ENCODE measurements at regions not wholly inside any gene's neighbourhood (a gene's known extent, or its start where the extent isn't known, plus 50 kb on each side); places are given as distances from the start of the nearest gene placed in this dataset.
"Not testable (repeated sequence)": the region's sequence is repeated elsewhere in the genome, so short reads cannot be mapped to it uniquely, and the experiment has no call there.

- H3K4me3 ChIP-seq (ENCODE audit: control insufficient read depth in 1 of 7, extremely low read depth in 1 of 7, insufficient read depth in 4 of 7, low read depth in 2 of 7, low read length in 6 of 7); H3K36me3 ChIP-seq (ENCODE audit: control insufficient read depth in 4 of 4, insufficient read depth in 4 of 4, low read length in 3 of 4); CTCF ChIA-PET; H3K27me3 ChIP-seq (replicated peaks in 2 of 5; ENCODE audit: control insufficient read depth in 4 of 5, insufficient read depth in 5 of 5, low read length in 4 of 5); H3K4me1 ChIP-seq (ENCODE audit: control extremely low read depth in 1 of 4, control insufficient read depth in 4 of 4, insufficient read depth in 4 of 4, low read length in 3 of 4); DNase-seq; H3K9me3 ChIP-seq (ENCODE audit: control extremely low read depth in 1 of 5, control insufficient read depth in 4 of 5, insufficient read depth in 2 of 5, low read depth in 1 of 5, low read length in 4 of 5); POLR2A ChIA-PET; H3K27ac ChIP-seq (ENCODE audit: insufficient read depth in 1 of 2, low read depth in 1 of 2, low read length in 2 of 2, poor library complexity in 1 of 2, severe bottlenecking in 2 of 2): not testable (repeated sequence)
- 94% methylated on average over 3 of the region's 9 CpGs for WGBS (ENCODE audit: insufficient coverage)
These were observed 350.4 kb upstream of the PLGLB2 start for GRCh38 chr2:87397276-87398065.

GRCh38 chr2:87398567-87399305 lies 349.2 kb upstream of the PLGLB2 start:
- WGBS (ENCODE audit: insufficient coverage), result no CpG with 5 or more reads among the region's 8 CpGs
- POLR2A ChIA-PET, CTCF ChIA-PET: not testable (repeated sequence)

GRCh38 chr2:87401726-87402345 lies 346.1 kb upstream of the PLGLB2 start:
- Histone ChIP-seq H3K4me1 (ENCODE audit: control extremely low read depth in 1 of 4, control insufficient read depth in 4 of 4, insufficient read depth in 4 of 4, low read length in 3 of 4) (no peaks in the 10 kb centered on the region), H3K36me3 (ENCODE audit: control insufficient read depth in 4 of 4, insufficient read depth in 4 of 4, low read length in 3 of 4) (no peaks in the 10 kb centered on the region), H3K27ac (ENCODE audit: insufficient read depth in 1 of 2, low read depth in 1 of 2, low read length in 2 of 2, poor library complexity in 1 of 2, severe bottlenecking in 2 of 2) (no peak overlapping the region), H3K4me3 (ENCODE audit: control insufficient read depth in 1 of 7, extremely low read depth in 1 of 7, insufficient read depth in 4 of 7, low read depth in 2 of 7, low read length in 6 of 7) (no peak overlapping the region), H3K9me3 (ENCODE audit: control extremely low read depth in 1 of 5, control insufficient read depth in 4 of 5, insufficient read depth in 2 of 5, low read depth in 1 of 5, low read length in 4 of 5) (peaks cover 0 to 4% (median 0%) of the 10 kb centered on the region in 5 experiments), H3K27me3 (replicated peaks in 2 of 5; ENCODE audit: control insufficient read depth in 4 of 5, insufficient read depth in 5 of 5, low read length in 4 of 5) (no peaks in the 10 kb centered on the region)
- 83% methylated on average over 14 of the region's 16 CpGs for WGBS (ENCODE audit: insufficient coverage)
- DNase-seq, result peak in 1 of 3 donors; percentile 4
- CTCF ChIA-PET, result no interaction called here
- POLR2A ChIA-PET, result no interaction called here

More at GRCh38 chr2:87398567-87399305, 349.2 kb upstream of the PLGLB2 start:
- H3K36me3 ChIP-seq (ENCODE audit: control insufficient read depth in 4 of 4, insufficient read depth in 4 of 4, low read length in 3 of 4); H3K4me1 ChIP-seq (ENCODE audit: control extremely low read depth in 1 of 4, control insufficient read depth in 4 of 4, insufficient read depth in 4 of 4, low read length in 3 of 4); H3K27ac ChIP-seq (ENCODE audit: insufficient read depth in 1 of 2, low read depth in 1 of 2, low read length in 2 of 2, poor library complexity in 1 of 2, severe bottlenecking in 2 of 2); DNase-seq; H3K27me3 ChIP-seq (replicated peaks in 2 of 5; ENCODE audit: control insufficient read depth in 4 of 5, insufficient read depth in 5 of 5, low read length in 4 of 5); H3K4me3 ChIP-seq (ENCODE audit: control insufficient read depth in 1 of 7, extremely low read depth in 1 of 7, insufficient read depth in 4 of 7, low read depth in 2 of 7, low read length in 6 of 7); H3K9me3 ChIP-seq (ENCODE audit: control extremely low read depth in 1 of 5, control insufficient read depth in 4 of 5, insufficient read depth in 2 of 5, low read depth in 1 of 5, low read length in 4 of 5): not testable (repeated sequence)

- H3K4me3 ChIP-seq (ENCODE audit: control insufficient read depth in 1 of 7, extremely low read depth in 1 of 7, insufficient read depth in 4 of 7, low read depth in 2 of 7, low read length in 6 of 7), result no peak overlapping the region
- POLR2A ChIA-PET, result no interaction called here
- H3K27me3 ChIP-seq (replicated peaks in 2 of 5; ENCODE audit: control insufficient read depth in 4 of 5, insufficient read depth in 5 of 5, low read length in 4 of 5), result no peaks in the 10 kb centered on the region
- peaks cover 0 to 4% (median 0%) of the 10 kb centered on the region in 5 experiments for H3K9me3 ChIP-seq (ENCODE audit: control extremely low read depth in 1 of 5, control insufficient read depth in 4 of 5, insufficient read depth in 2 of 5, low read depth in 1 of 5, low read length in 4 of 5)
- H3K36me3 ChIP-seq (ENCODE audit: control insufficient read depth in 4 of 4, insufficient read depth in 4 of 4, low read length in 3 of 4), result no peaks in the 10 kb centered on the region
- 98% methylated on average over 6 of the region's 6 CpGs for WGBS (ENCODE audit: insufficient coverage)
- DNase-seq, result peak in 2 of 3 donors; percentile 22 to 31
- no peak overlapping the region for H3K27ac ChIP-seq (ENCODE audit: insufficient read depth in 1 of 2, low read depth in 1 of 2, low read length in 2 of 2, poor library complexity in 1 of 2, severe bottlenecking in 2 of 2)
- no peaks in the 10 kb centered on the region for H3K4me1 ChIP-seq (ENCODE audit: control extremely low read depth in 1 of 4, control insufficient read depth in 4 of 4, insufficient read depth in 4 of 4, low read length in 3 of 4)
- CTCF ChIA-PET, result no interaction called here
These were observed 344.1 kb upstream of the PLGLB2 start for GRCh38 chr2:87403893-87404175.

DNA sequence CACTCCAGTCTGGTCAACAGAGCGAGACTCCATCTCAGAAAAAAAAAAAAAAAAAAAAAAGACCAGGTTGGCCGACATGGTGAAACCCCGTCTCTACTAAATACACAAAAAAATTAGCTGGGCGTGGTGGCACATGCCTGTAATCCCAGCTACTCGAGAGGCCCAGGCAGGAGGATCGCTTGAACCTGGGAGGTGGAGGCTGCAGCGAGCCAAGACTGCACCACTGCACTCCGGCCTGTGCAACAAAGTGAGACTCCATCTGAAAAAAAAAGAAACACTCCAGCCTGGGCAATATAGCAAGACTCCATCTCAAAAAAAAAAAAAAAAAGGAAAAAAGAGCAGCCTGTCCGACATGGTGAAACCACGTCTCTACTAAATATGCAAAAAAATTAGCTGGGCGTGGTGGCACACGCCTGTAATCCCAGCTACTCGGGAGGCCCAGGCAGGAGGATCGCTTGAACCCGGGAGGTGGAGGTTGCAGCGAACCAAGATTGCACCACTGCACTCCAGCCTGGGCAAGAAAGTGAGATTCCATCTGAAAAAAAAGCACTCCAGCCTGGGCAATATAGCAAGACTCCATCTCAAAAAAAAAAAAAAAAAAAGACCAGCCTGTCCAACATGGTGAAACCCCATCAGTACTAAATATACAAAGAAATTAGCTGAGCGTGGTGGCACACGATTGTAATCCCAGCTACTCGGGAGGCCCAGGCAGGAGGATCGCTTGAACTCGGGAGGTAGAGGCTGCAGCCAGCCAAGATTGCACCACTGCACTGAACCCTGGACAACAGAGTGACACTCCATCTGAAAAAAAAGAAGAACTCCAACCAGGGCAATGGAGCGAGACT lies 343.3 kb upstream of the PLGLB2 start:
- H3K36me3 ChIP-seq (ENCODE audit: control insufficient read depth in 4 of 4, insufficient read depth in 4 of 4, low read length in 3 of 4); H3K27me3 ChIP-seq (replicated peaks in 2 of 5; ENCODE audit: control insufficient read depth in 4 of 5, insufficient read depth in 5 of 5, low read length in 4 of 5); CTCF ChIA-PET; H3K9me3 ChIP-seq (ENCODE audit: control extremely low read depth in 1 of 5, control insufficient read depth in 4 of 5, insufficient read depth in 2 of 5, low read depth in 1 of 5, low read length in 4 of 5); H3K4me1 ChIP-seq (ENCODE audit: control extremely low read depth in 1 of 4, control insufficient read depth in 4 of 4, insufficient read depth in 4 of 4, low read length in 3 of 4); H3K27ac ChIP-seq (ENCODE audit: insufficient read depth in 1 of 2, low read depth in 1 of 2, low read length in 2 of 2, poor library complexity in 1 of 2, severe bottlenecking in 2 of 2); POLR2A ChIA-PET; H3K4me3 ChIP-seq (ENCODE audit: control insufficient read depth in 1 of 7, extremely low read depth in 1 of 7, insufficient read depth in 4 of 7, low read depth in 2 of 7, low read length in 6 of 7): not testable (repeated sequence)
- WGBS (ENCODE audit: insufficient coverage), result 92% methylated on average over 12 of the region's 22 CpGs
- DNase-seq, result peak in 1 of 3 donors; percentile 15

DNA sequence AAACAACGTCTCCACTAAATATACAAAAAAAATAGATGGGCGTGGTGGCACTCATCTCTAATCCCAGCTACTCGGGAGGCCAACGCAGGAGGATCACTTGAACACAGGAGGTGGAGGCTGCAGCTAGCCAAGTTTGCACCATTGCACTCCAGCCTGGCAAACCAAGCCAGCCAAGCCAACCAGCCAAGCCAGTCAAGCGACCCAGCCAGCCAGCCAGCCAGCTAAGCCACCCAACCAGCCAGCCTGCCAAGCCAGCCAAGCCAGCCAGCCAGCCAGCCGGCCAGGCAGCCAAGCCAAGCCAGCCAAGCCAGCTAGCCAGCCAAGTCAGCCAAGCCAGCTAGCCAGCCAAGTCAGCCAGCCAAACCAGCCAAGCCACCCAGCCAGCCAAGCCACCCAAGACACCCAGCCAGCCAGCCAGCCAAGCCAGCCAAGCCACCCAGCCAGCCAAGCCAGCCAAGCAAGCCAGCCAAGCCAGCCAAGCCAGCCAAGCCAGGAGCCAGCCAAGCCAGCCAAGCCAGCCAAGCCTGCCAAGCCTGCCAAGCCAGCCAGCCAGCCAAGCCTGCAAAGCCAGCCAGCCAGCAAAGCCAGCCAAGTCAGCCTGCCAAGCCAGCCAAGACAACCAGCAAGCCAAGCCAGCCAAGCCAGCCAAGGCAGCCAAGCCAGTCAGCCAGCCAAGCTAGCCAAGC lies 342.2 kb upstream of the PLGLB2 start:
- CTCF ChIA-PET; H3K4me1 ChIP-seq (ENCODE audit: control extremely low read depth in 1 of 4, control insufficient read depth in 4 of 4, insufficient read depth in 4 of 4, low read length in 3 of 4); DNase-seq; H3K9me3 ChIP-seq (ENCODE audit: control extremely low read depth in 1 of 5, control insufficient read depth in 4 of 5, insufficient read depth in 2 of 5, low read depth in 1 of 5, low read length in 4 of 5); H3K36me3 ChIP-seq (ENCODE audit: control insufficient read depth in 4 of 4, insufficient read depth in 4 of 4, low read length in 3 of 4); H3K27ac ChIP-seq (ENCODE audit: insufficient read depth in 1 of 2, low read depth in 1 of 2, low read length in 2 of 2, poor library complexity in 1 of 2, severe bottlenecking in 2 of 2); H3K27me3 ChIP-seq (replicated peaks in 2 of 5; ENCODE audit: control insufficient read depth in 4 of 5, insufficient read depth in 5 of 5, low read length in 4 of 5); POLR2A ChIA-PET; H3K4me3 ChIP-seq (ENCODE audit: control insufficient read depth in 1 of 7, extremely low read depth in 1 of 7, insufficient read depth in 4 of 7, low read depth in 2 of 7, low read length in 6 of 7): not testable (repeated sequence)
- no CpG with 5 or more reads among the region's 6 CpGs for WGBS (ENCODE audit: insufficient coverage)
